ENCODE measurements at regions not wholly inside any gene's neighbourhood (a gene's known extent, or its start where the extent isn't known, plus 50 kb on each side); places are given as distances from the start of the nearest gene placed in this dataset.

DNA sequence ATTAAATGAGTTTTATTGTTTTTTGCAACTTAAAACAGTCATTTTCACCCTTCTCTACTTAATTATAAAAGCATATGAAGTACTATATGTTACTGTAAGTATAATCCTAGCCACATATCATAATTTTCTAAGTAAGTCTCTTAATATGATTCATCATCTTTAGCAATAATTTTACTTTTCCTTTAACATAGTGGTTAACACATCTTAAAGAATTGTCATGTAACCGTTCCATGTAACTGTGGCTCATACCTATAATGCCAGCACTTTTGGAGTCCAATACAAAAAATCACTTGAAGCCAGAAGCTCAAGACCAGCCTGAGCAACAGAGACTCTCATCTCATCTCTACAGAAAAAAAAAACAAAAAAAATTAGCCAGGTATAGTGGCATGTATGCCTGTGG lies 260.6 kb upstream of the DUSP10 start:
- Mint-ChIP-seq H3K27me3 (ENCODE audit: low read depth) (no peaks in the 10 kb centered on the region), H3K4me1 (peaks cover 5% of the 10 kb centered on the region; the same call in 1 of the 2 replicates), H3K36me3 (no peaks in the 10 kb centered on the region), H3K27ac (no peak overlapping the region), H3K9me3 (peaks cover 6% of the 10 kb centered on the region), H3K4me3 (no peak overlapping the region)
- ATAC-seq, result no peak
- CTCF ChIA-PET, result interaction anchor here (0.8 kb wide), 1 partner anchor 9 kb away, joined by 3 read pairs; no protein-coding TSS in a partner anchor
- POLR2A ChIA-PET, result no interaction called here
- DNase-seq (ENCODE audit: low spot score), result no peak
- TF ChIP-seq NR2C2 (CRISPR knock-in tag; IDR thresholded peaks at IDR 0.05), result no peak
- TF ChIP-seq IRF2 (CRISPR knock-in tag; IDR thresholded peaks at IDR 0.05; ENCODE audit: borderline replicate concordance, low read depth), result no peak
- no peak for TF ChIP-seq AR (CRISPR knock-in tag; IDR thresholded peaks at IDR 0.05)
- TF ChIP-seq, protein P1, sequence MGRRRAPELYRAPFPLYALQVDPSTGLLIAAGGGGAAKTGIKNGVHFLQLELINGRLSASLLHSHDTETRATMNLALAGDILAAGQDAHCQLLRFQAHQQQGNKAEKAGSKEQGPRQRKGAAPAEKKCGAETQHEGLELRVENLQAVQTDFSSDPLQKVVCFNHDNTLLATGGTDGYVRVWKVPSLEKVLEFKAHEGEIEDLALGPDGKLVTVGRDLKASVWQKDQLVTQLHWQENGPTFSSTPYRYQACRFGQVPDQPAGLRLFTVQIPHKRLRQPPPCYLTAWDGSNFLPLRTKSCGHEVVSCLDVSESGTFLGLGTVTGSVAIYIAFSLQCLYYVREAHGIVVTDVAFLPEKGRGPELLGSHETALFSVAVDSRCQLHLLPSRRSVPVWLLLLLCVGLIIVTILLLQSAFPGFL (CRISPR knock-in tag; IDR thresholded peaks at IDR 0.05; ENCODE audit: borderline replicate concordance), result no peak
- no peak for TF ChIP-seq FOXP1 (CRISPR knock-in tag; IDR thresholded peaks at IDR 0.05; ENCODE audit: borderline replicate concordance)
- TF ChIP-seq, protein P2, sequence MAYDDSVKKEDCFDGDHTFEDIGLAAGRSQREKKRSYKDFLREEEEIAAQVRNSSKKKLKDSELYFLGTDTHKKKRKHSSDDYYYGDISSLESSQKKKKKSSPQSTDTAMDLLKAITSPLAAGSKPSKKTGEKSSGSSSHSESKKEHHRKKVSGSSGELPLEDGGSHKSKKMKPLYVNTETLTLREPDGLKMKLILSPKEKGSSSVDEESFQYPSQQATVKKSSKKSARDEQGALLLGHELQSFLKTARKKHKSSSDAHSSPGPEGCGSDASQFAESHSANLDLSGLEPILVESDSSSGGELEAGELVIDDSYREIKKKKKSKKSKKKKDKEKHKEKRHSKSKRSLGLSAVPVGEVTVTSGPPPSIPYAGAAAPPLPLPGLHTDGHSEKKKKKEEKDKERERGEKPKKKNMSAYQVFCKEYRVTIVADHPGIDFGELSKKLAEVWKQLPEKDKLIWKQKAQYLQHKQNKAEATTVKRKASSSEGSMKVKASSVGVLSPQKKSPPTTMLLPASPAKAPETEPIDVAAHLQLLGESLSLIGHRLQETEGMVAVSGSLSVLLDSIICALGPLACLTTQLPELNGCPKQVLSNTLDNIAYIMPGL (CRISPR knock-in tag; IDR thresholded peaks at IDR 0.05), result no peak
- TF ChIP-seq MLX (CRISPR knock-in tag; IDR thresholded peaks at IDR 0.05), result no peak
- TF ChIP-seq, protein P3, sequence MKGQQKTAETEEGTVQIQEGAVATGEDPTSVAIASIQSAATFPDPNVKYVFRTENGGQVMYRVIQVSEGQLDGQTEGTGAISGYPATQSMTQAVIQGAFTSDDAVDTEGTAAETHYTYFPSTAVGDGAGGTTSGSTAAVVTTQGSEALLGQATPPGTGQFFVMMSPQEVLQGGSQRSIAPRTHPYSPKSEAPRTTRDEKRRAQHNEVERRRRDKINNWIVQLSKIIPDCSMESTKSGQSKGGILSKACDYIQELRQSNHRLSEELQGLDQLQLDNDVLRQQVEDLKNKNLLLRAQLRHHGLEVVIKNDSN (CRISPR knock-in tag; IDR thresholded peaks at IDR 0.05), result no peak
- TF ChIP-seq, protein P4, sequence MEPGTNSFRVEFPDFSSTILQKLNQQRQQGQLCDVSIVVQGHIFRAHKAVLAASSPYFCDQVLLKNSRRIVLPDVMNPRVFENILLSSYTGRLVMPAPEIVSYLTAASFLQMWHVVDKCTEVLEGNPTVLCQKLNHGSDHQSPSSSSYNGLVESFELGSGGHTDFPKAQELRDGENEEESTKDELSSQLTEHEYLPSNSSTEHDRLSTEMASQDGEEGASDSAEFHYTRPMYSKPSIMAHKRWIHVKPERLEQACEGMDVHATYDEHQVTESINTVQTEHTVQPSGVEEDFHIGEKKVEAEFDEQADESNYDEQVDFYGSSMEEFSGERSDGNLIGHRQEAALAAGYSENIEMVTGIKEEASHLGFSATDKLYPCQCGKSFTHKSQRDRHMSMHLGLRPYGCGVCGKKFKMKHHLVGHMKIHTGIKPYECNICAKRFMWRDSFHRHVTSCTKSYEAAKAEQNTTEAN (CRISPR knock-in tag; IDR thresholded peaks at IDR 0.05), result no peak
- TF ChIP-seq GTF2I (CRISPR knock-in tag; conservative IDR thresholded peaks at IDR 0.05), result no peak
- TF ChIP-seq FOXJ3 (CRISPR knock-in tag; IDR thresholded peaks at IDR 0.05; ENCODE audit: borderline replicate concordance), result no peak
- TF ChIP-seq ZNF138 (CRISPR knock-in tag; conservative IDR thresholded peaks at IDR 0.05), result no peak
- no peak for TF ChIP-seq ATF1 (CRISPR knock-in tag; IDR thresholded peaks at IDR 0.05)
- no peak for TF ChIP-seq FOXP4 (CRISPR knock-in tag; IDR thresholded peaks at IDR 0.05)
- no peak for TF ChIP-seq NR3C1 (CRISPR knock-in tag; conservative IDR thresholded peaks at IDR 0.05; ENCODE audit: low read depth)

All from WTC11 (cell line).